SK-N-MC (cell line): ENCODE measurements at regions not wholly inside any gene's neighbourhood (a gene's known extent, or its start where the extent isn't known, plus 50 kb on each side); places are given as distances from the start of the nearest gene placed in this dataset.

Experiments used
- EZH2 ChIP-seq: fragments of 200-600 bp; sonication (generic); IDR thresholded peaks from one replicate; pipeline ENCODE4 v1.6.1; 2017; ENCODE audit warnings: antibody characterized with exemption
- FOXP2 ChIP-seq: optimal IDR thresholded peaks from 2 replicates; pipeline ENCODE3; 2011; ENCODE audit warnings: mild to moderate bottlenecking, moderate library complexity; ENCODE audit not compliant: insufficient read depth; ENCODE audit errors: extremely low read length, control extremely low read depth
- POLR2AphosphoS5 ChIP-seq: IDR thresholded peaks from 2 replicates; pipeline ENCODE4 v1.6.1; 2012; ENCODE audit warnings: mild to moderate bottlenecking, low read depth, low read length, borderline replicate concordance

- TF ChIP-seq POLR2AphosphoS5 (no peak), EZH2 (no peak), FOXP2 (no peak)
These were observed 51.9 kb upstream of the EDN1 start for GRCh38 chr6:12238219-12238618.
